ENCODE measurements at regions not wholly inside any gene's neighbourhood (a gene's known extent, or its start where the extent isn't known, plus 50 kb on each side); places are given as distances from the start of the nearest gene placed in this dataset.

DNA sequence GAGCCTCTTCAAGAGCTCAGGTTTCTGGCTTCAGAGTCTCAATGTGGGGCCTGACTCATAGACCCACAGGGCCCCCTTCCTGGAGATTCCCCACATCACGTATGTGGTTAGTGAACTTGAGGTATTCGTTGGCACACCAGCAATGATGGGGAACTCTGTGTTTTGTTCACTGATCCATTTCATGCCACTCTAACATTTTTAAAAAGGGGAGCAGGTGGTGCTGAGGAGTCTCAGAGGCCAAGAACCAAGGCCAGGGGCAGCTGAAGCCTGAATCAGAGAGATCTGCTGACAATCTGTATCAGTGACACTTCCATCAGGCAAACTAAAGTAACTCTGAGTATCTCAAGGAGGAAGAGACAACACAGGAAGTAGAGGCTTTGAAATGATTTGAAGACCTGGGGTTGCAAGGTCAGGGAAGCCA is 323.4 kb downstream of the VRK1 start:
- TF ChIP-seq POLR2A (IDR thresholded peaks at IDR 0.05; ENCODE audit: low read length) (no peak), GATA1 (IDR thresholded peaks at IDR 0.05; ENCODE audit: low read depth, low read length) (no peak)

All from erythroblast (primary cell).